ENCODE measurements at regions not wholly inside any gene's neighbourhood (a gene's known extent, or its start where the extent isn't known, plus 50 kb on each side); places are given as distances from the start of the nearest gene placed in this dataset.

GRCh38 chr5:152303841-152304240 is 101.2 kb downstream of the NMUR2 start:
- Histone ChIP-seq H3K9ac (ENCODE audit: control insufficient read depth, insufficient read depth, low read length) (no peak overlapping the region), H4K20me1 (ENCODE audit: control insufficient read depth, insufficient read depth) (no peaks in the 10 kb centered on the region), H3K4me2 (ENCODE audit: control insufficient read depth, insufficient read depth) (no peak overlapping the region), H3K79me2 (ENCODE audit: control insufficient read depth, insufficient read depth, low read length) (no peaks in the 10 kb centered on the region), H2AFZ (ENCODE audit: control insufficient read depth, low read depth, low read length) (no peak overlapping the region), H3K27ac (ENCODE audit: control insufficient read depth, insufficient read depth) (no peak overlapping the region), H3K27me3 (replicated peaks in 1 of 2; ENCODE audit: control insufficient read depth in 2 of 2, insufficient read depth in 2 of 2, low read length in 1 of 2) (no peaks in the 10 kb centered on the region), H3K9me3 (replicated peaks; ENCODE audit: control insufficient read depth, insufficient read depth, low read length) (no peaks in the 10 kb centered on the region), H3K36me3 (ENCODE audit: control insufficient read depth in 2 of 2, insufficient read depth in 2 of 2, low read length in 1 of 2) (no peaks in the 10 kb centered on the region), H3K4me1 (ENCODE audit: control insufficient read depth, insufficient read depth, low read length) (no peaks in the 10 kb centered on the region), H3K4me3 (no peak overlapping the region)
- no peak for TF ChIP-seq E2F4 (IDR thresholded peaks at IDR 0.05; ENCODE audit: low read depth, low read length)
- TF ChIP-seq POLR2AphosphoS2 (IDR thresholded peaks at IDR 0.05; ENCODE audit: low read depth, low read length) = no peak
- no peak for TF ChIP-seq ZBTB40 (IDR thresholded peaks at IDR 0.05; ENCODE audit: borderline replicate concordance)
- TF ChIP-seq SMAD5 (IDR thresholded peaks at IDR 0.05; ENCODE audit: low read depth) = no peak
- TF ChIP-seq YBX1 (IDR thresholded peaks at IDR 0.05) = no peak
- TF ChIP-seq BCLAF1 (IDR thresholded peaks at IDR 0.05) = no peak
- no peak for TF ChIP-seq POLR2AphosphoS5 (IDR thresholded peaks at IDR 0.05; ENCODE audit: low read length)
- TF ChIP-seq ETV6 (conservative IDR thresholded peaks at IDR 0.05 in 1 of 2, IDR thresholded peaks at IDR 0.05 in 1 of 2; ENCODE audit: borderline replicate concordance in 1 of 2, low read depth in 1 of 2) = no peak
- no peak for TF ChIP-seq TBL1XR1 (IDR thresholded peaks at IDR 0.05; ENCODE audit: low read depth, low read length)
- no peak for TF ChIP-seq IRF3 (IDR thresholded peaks at IDR 0.05)
- TF ChIP-seq USF1 (IDR thresholded peaks at IDR 0.05; ENCODE audit: borderline replicate concordance, extremely low read length, insufficient read depth, low read depth, low read length) = no peak
- TF ChIP-seq HDGF (IDR thresholded peaks at IDR 0.05) = no peak
- no peak for TF ChIP-seq TARDBP (IDR thresholded peaks at IDR 0.05; ENCODE audit: borderline replicate concordance)
- ChIA-PET SMC1A (ENCODE audit: uncharacterized antibody, unreplicated experiment) (no interaction called here), POLR2A (no interaction called here), CTCF (no interaction called here), RAD21 (ENCODE audit: unreplicated experiment) (no interaction called here)
- in situ Hi-C loops (cut with MboI) (no loop called here), intact Hi-C loops (cut with micrococcal nuclease; ENCODE audit: unreplicated experiment) (no loop called here)
- BruUV-seq (replicated peaks) = no TSS peak
- no peak for DNase-seq (ENCODE audit: low read depth, low spot score)
- no peak for ATAC-seq
- no peak for FAIRE-seq
